ENCODE measurements at regions not wholly inside any gene's neighbourhood (a gene's known extent, or its start where the extent isn't known, plus 50 kb on each side); places are given as distances from the start of the nearest gene placed in this dataset.

DNA sequence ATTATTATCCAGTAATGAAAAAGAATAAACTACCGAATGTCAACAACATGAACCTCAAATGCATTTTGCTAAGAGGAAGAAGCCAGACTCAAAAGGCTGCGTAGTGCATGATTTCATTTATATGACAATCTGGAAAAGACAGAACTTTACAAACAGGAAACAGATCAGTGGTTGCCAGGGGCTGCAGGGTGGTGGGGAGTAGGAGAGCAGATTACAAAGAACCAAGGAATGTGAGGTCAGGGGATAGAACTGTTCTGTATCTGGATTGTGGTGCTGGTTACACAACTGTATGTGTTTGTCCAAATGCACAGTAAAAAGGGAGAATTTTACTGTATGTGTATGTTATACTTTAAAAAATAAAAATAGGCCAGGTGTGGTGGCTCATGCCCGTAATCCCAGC, 89.7 kb upstream of the MYL2 start:
- no peak for DNase-seq (ENCODE audit: low spot score)
- H3K27ac ChIP-seq (ENCODE audit: low read depth in 1 of 2, low read length in 2 of 2) = no peak overlapping the region
- no peaks in the 10 kb centered on the region for H3K9me3 ChIP-seq (ENCODE audit: control insufficient read depth in 4 of 4, low read length in 3 of 4)
- no peak overlapping the region for H3K4me3 ChIP-seq (ENCODE audit: low read depth in 1 of 3, low read length in 3 of 3)
- H3K4me1 ChIP-seq (ENCODE audit: control insufficient read depth in 4 of 4, insufficient read depth in 4 of 4, low read length in 3 of 4) = no peaks in the 10 kb centered on the region
- TF ChIP-seq RXRA (IDR thresholded peaks at IDR 0.05) = no peak
- TF ChIP-seq, protein P1, sequence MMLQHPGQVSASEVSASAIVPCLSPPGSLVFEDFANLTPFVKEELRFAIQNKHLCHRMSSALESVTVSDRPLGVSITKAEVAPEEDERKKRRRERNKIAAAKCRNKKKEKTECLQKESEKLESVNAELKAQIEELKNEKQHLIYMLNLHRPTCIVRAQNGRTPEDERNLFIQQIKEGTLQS (IDR thresholded peaks at IDR 0.05) = no peak
- H3K27me3 ChIP-seq (ENCODE audit: control insufficient read depth in 4 of 4, insufficient read depth in 4 of 4, low read length in 3 of 4) = peaks cover 0 to 3% (median 0%) of the 10 kb centered on the region in 4 donors
- H3K36me3 ChIP-seq (ENCODE audit: control insufficient read depth in 4 of 4, insufficient read depth in 3 of 4, low read depth in 1 of 4, low read length in 3 of 4) = no peaks in the 10 kb centered on the region
- no peak overlapping the region for H3K9ac ChIP-seq (ENCODE audit: low read depth in 1 of 2, low read length in 2 of 2)
- WGBS = 82% methylated on average over 3 of the region's 3 CpGs

DNA sequence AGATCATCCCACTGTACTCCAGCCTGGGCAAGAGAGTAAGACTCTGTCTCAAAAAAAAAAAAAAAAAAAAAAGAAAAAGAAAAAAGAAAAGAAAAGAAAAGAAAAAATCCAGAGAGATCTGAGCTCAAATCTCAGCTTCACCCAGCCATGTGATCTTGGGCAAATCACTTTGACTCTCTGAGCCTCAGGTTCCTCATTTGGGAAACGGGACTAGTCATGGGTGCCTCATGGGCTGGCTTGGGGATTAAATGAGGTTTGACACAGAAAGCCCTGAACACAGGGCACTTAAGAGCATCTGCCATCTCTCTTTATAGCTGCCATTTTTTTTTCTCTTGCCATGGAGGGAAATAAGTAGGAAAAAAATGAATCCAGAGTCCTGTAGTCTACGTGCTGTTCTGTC, 86.2 kb upstream of the MYL2 start:
- Histone ChIP-seq H3K9ac (ENCODE audit: low read depth in 1 of 2, low read length in 2 of 2) (no peak overlapping the region), H3K4me3 (ENCODE audit: low read depth in 1 of 3, low read length in 3 of 3) (no peak overlapping the region), H3K9me3 (ENCODE audit: control insufficient read depth in 4 of 4, low read length in 3 of 4) (no peaks in the 10 kb centered on the region), H3K36me3 (ENCODE audit: control insufficient read depth in 4 of 4, insufficient read depth in 3 of 4, low read depth in 1 of 4, low read length in 3 of 4) (no peaks in the 10 kb centered on the region), H3K27me3 (ENCODE audit: control insufficient read depth in 4 of 4, insufficient read depth in 4 of 4, low read length in 3 of 4) (peaks cover 0 to 3% (median 0%) of the 10 kb centered on the region in 4 donors), H3K4me1 (ENCODE audit: control insufficient read depth in 4 of 4, insufficient read depth in 4 of 4, low read length in 3 of 4) (no peaks in the 10 kb centered on the region), H3K27ac (ENCODE audit: low read depth in 1 of 2, low read length in 2 of 2) (no peak overlapping the region)
- DNase-seq (ENCODE audit: low spot score) = no peak
- 57% methylated on average over 2 of the region's 2 CpGs for WGBS
- TF ChIP-seq, protein P2, sequence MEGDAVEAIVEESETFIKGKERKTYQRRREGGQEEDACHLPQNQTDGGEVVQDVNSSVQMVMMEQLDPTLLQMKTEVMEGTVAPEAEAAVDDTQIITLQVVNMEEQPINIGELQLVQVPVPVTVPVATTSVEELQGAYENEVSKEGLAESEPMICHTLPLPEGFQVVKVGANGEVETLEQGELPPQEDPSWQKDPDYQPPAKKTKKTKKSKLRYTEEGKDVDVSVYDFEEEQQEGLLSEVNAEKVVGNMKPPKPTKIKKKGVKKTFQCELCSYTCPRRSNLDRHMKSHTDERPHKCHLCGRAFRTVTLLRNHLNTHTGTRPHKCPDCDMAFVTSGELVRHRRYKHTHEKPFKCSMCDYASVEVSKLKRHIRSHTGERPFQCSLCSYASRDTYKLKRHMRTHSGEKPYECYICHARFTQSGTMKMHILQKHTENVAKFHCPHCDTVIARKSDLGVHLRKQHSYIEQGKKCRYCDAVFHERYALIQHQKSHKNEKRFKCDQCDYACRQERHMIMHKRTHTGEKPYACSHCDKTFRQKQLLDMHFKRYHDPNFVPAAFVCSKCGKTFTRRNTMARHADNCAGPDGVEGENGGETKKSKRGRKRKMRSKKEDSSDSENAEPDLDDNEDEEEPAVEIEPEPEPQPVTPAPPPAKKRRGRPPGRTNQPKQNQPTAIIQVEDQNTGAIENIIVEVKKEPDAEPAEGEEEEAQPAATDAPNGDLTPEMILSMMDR (IDR thresholded peaks at IDR 0.05; ENCODE audit: low read depth, low read length, missing input control) = no peak
- no peak for TF ChIP-seq FOXA1 (IDR thresholded peaks at IDR 0.05)
- TF ChIP-seq, protein P3, sequence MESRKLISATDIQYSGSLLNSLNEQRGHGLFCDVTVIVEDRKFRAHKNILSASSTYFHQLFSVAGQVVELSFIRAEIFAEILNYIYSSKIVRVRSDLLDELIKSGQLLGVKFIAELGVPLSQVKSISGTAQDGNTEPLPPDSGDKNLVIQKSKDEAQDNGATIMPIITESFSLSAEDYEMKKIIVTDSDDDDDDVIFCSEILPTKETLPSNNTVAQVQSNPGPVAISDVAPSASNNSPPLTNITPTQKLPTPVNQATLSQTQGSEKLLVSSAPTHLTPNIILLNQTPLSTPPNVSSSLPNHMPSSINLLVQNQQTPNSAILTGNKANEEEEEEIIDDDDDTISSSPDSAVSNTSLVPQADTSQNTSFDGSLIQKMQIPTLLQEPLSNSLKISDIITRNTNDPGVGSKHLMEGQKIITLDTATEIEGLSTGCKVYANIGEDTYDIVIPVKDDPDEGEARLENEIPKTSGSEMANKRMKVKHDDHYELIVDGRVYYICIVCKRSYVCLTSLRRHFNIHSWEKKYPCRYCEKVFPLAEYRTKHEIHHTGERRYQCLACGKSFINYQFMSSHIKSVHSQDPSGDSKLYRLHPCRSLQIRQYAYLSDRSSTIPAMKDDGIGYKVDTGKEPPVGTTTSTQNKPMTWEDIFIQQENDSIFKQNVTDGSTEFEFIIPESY (IDR thresholded peaks at IDR 0.05) = no peak
- no peak for TF ChIP-seq RXRA (IDR thresholded peaks at IDR 0.05)
- no peak for TF ChIP-seq RAD21 (IDR thresholded peaks at IDR 0.05)
- TF ChIP-seq HNF4A (conservative IDR thresholded peaks at IDR 0.05) = no peak
- TF ChIP-seq HNF4G (IDR thresholded peaks at IDR 0.05) = no peak
- no peak for TF ChIP-seq TAF1 (conservative IDR thresholded peaks at IDR 0.05)
- TF ChIP-seq, protein P4, sequence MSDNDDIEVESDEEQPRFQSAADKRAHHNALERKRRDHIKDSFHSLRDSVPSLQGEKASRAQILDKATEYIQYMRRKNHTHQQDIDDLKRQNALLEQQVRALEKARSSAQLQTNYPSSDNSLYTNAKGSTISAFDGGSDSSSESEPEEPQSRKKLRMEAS (IDR thresholded peaks at IDR 0.05) = no peak
- TF ChIP-seq JUND (IDR thresholded peaks at IDR 0.05) = no peak
- TF ChIP-seq, protein P1 (IDR thresholded peaks at IDR 0.05) = no peak
- TF ChIP-seq FOXA2 (IDR thresholded peaks at IDR 0.05) = no peak
- TF ChIP-seq EGR1 (IDR thresholded peaks at IDR 0.05; ENCODE audit: low read depth in 2 of 2) = no peak
- TF ChIP-seq, protein P5, sequence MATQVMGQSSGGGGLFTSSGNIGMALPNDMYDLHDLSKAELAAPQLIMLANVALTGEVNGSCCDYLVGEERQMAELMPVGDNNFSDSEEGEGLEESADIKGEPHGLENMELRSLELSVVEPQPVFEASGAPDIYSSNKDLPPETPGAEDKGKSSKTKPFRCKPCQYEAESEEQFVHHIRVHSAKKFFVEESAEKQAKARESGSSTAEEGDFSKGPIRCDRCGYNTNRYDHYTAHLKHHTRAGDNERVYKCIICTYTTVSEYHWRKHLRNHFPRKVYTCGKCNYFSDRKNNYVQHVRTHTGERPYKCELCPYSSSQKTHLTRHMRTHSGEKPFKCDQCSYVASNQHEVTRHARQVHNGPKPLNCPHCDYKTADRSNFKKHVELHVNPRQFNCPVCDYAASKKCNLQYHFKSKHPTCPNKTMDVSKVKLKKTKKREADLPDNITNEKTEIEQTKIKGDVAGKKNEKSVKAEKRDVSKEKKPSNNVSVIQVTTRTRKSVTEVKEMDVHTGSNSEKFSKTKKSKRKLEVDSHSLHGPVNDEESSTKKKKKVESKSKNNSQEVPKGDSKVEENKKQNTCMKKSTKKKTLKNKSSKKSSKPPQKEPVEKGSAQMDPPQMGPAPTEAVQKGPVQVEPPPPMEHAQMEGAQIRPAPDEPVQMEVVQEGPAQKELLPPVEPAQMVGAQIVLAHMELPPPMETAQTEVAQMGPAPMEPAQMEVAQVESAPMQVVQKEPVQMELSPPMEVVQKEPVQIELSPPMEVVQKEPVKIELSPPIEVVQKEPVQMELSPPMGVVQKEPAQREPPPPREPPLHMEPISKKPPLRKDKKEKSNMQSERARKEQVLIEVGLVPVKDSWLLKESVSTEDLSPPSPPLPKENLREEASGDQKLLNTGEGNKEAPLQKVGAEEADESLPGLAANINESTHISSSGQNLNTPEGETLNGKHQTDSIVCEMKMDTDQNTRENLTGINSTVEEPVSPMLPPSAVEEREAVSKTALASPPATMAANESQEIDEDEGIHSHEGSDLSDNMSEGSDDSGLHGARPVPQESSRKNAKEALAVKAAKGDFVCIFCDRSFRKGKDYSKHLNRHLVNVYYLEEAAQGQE (IDR thresholded peaks at IDR 0.05) = no peak
